Left renal cortex interstitium (tissue), 4 donors: ENCODE measurements at regions not wholly inside any gene's neighbourhood (a gene's known extent, or its start where the extent isn't known, plus 50 kb on each side); places are given as distances from the start of the nearest gene placed in this dataset.
"Not testable (repeated sequence)": the region's sequence is repeated elsewhere in the genome, so short reads cannot be mapped to it uniquely, and the experiment has no call there.

Experiments
- DNase-seq, 4 donors: peaks; one replicate each; pipeline ENCODE4 v3.0.0-alpha.2; 2013; ENCODE audit warnings: low read depth in 4 of 4, low spot score in 2 of 4, missing footprints in 1 of 4

- no peak for DNase-seq
These were observed 348.2 kb downstream of the RWDD3 start for GRCh38 chr1:95582191-95582590.

- DNase-seq, result no peak
These were observed 348.7 kb downstream of the RWDD3 start for GRCh38 chr1:95582746-95583145.

- no peak for DNase-seq
These were observed 349.7 kb downstream of the RWDD3 start for GRCh38 chr1:95583661-95584210.

GRCh38 chr1:95584315-95584714 lies 350.3 kb downstream of the RWDD3 start:
- DNase-seq, result no peak

- no peak for DNase-seq
These were observed 370.8 kb downstream of the RWDD3 start for GRCh38 chr1:95604771-95605170.

GRCh38 chr1:95614197-95614596 lies 380.2 kb downstream of the RWDD3 start:
- no peak for DNase-seq

- no peak for DNase-seq
These were observed 381.4 kb downstream of the RWDD3 start for GRCh38 chr1:95615421-95615820.

GRCh38 chr1:95620076-95620475 lies 386.1 kb downstream of the RWDD3 start:
- no peak for DNase-seq

GRCh38 chr1:95622609-95623008 lies 388.6 kb downstream of the RWDD3 start:
- DNase-seq, result no peak

- no peak for DNase-seq
These were observed 391.2 kb downstream of the RWDD3 start for GRCh38 chr1:95625224-95625623.

GRCh38 chr1:95627244-95627643 lies 393.2 kb downstream of the RWDD3 start:
- DNase-seq, result no peak

GRCh38 chr1:95631695-95632094 lies 397.7 kb downstream of the RWDD3 start:
- no peak for DNase-seq

GRCh38 chr1:95635811-95636210 lies 401.8 kb downstream of the RWDD3 start:
- DNase-seq, result no peak

GRCh38 chr1:95636897-95637296 lies 402.9 kb downstream of the RWDD3 start:
- DNase-seq, result no peak

- peak in 1 of 4 donors; percentile 2 for DNase-seq
These were observed 406.7 kb downstream of the RWDD3 start for GRCh38 chr1:95640746-95641145.

GRCh38 chr1:95641386-95641785 lies 407.4 kb downstream of the RWDD3 start:
- no peak for DNase-seq

GRCh38 chr1:95642035-95642434 lies 408.0 kb downstream of the RWDD3 start:
- DNase-seq, result no peak

GRCh38 chr1:95643071-95643470 lies 409.1 kb downstream of the RWDD3 start:
- DNase-seq, result no peak

GRCh38 chr1:95645126-95645525 lies 411.1 kb downstream of the RWDD3 start:
- not testable (repeated sequence) for DNase-seq

GRCh38 chr1:95650631-95651030 lies 416.6 kb downstream of the RWDD3 start:
- DNase-seq, result no peak

GRCh38 chr1:95652423-95652965 lies 418.5 kb downstream of the RWDD3 start:
- no peak for DNase-seq

- no peak for DNase-seq
These were observed 419.6 kb downstream of the RWDD3 start for GRCh38 chr1:95653618-95654017.
